H9 (cell line): ENCODE measurements at regions not wholly inside any gene's neighbourhood (a gene's known extent, or its start where the extent isn't known, plus 50 kb on each side); places are given as distances from the start of the nearest gene placed in this dataset.

Experiments used
- DNase-seq: peaks from one replicate; pipeline ENCODE4 v3.0.0-alpha.2; 2017
- H2AFZ ChIP-seq: one replicate; pipeline ENCODE4 v1.6.1; 2013; ENCODE audit warnings: mild to moderate bottlenecking, low read length, control low read depth, moderate library complexity
- H2AK5ac ChIP-seq: 2 replicates; pipeline ENCODE4 v1.6.1; 2013; ENCODE audit warnings: low read length, control low read depth, mixed read lengths; ENCODE audit not compliant: insufficient read length
- H2BK120ac ChIP-seq: one replicate; pipeline ENCODE4 v1.6.1; 2013; ENCODE audit warnings: low read depth, mild to moderate bottlenecking, low read length, control low read depth, inconsistent platforms; ENCODE audit not compliant: poor library complexity, severe bottlenecking
- H2BK12ac ChIP-seq: 2 replicates; pipeline ENCODE4 v1.6.1; 2013; ENCODE audit warnings: low read length, control low read depth, mixed read lengths, low read depth; ENCODE audit not compliant: insufficient read length
- H2BK15ac ChIP-seq: 2 replicates; pipeline ENCODE4 v1.6.1; 2013; ENCODE audit warnings: low read depth, low read length, control low read depth
- H2BK20ac ChIP-seq: one replicate; pipeline ENCODE4 v1.6.1; 2013; ENCODE audit warnings: low read depth, mild to moderate bottlenecking, low read length, control low read depth, inconsistent platforms; ENCODE audit not compliant: poor library complexity, severe bottlenecking
- H2BK5ac ChIP-seq: 2 replicates; pipeline ENCODE4 v1.6.1; 2013; ENCODE audit warnings: low read length, control low read depth, mixed read lengths; ENCODE audit not compliant: insufficient read length
- H3K14ac ChIP-seq: 2 replicates; pipeline ENCODE4 v1.6.1; 2013; ENCODE audit warnings: low read length, control low read depth; ENCODE audit not compliant: insufficient read depth
- H3K18ac ChIP-seq: 2 replicates; pipeline ENCODE4 v1.6.1; 2013; ENCODE audit warnings: low read depth, mild to moderate bottlenecking, mixed read lengths, low read length, control low read depth; ENCODE audit not compliant: insufficient read length
- H3K23ac ChIP-seq: 2 replicates; pipeline ENCODE4 v1.6.1; 2013; ENCODE audit warnings: low read length, control low read depth, mixed read lengths, low read depth; ENCODE audit not compliant: insufficient read length
- H3K23me2 ChIP-seq: 2 replicates; pipeline ENCODE4 v1.6.1; 2013; ENCODE audit warnings: low read depth, mild to moderate bottlenecking, mixed read lengths, low read length, control low read depth; ENCODE audit not compliant: insufficient read length, poor library complexity, severe bottlenecking
- H3K27ac ChIP-seq: 2 replicates; pipeline ENCODE4 v1.5.1; 2013; ENCODE audit warnings: low read length, control low read depth, mixed read lengths, low read depth; ENCODE audit not compliant: insufficient read length
- H3K27me3 ChIP-seq: 2 replicates; pipeline ENCODE4 v1.6.1; 2013; ENCODE audit warnings: low read length, control low read depth, inconsistent platforms; ENCODE audit not compliant: insufficient read depth
- H3K4ac ChIP-seq: 2 replicates; pipeline ENCODE4 v1.6.1; 2013; ENCODE audit warnings: low read depth, mild to moderate bottlenecking, control low read depth, inconsistent platforms, low read length, moderate library complexity
- H3K4me1 ChIP-seq: 2 replicates; pipeline ENCODE4 v1.6.1; 2013; ENCODE audit warnings: low read length, control low read depth, inconsistent platforms; ENCODE audit not compliant: insufficient read depth
- H3K4me2 ChIP-seq: 2 replicates; pipeline ENCODE4 v1.6.1; 2013; ENCODE audit warnings: low read length, control low read depth, mixed read lengths; ENCODE audit not compliant: insufficient read length, insufficient read depth
- H3K56ac ChIP-seq: 2 replicates; pipeline ENCODE4 v1.6.1; 2013; ENCODE audit warnings: low read depth, mild to moderate bottlenecking, mixed read lengths, low read length, control low read depth; ENCODE audit not compliant: insufficient read length
- H3K79me1 ChIP-seq: 2 replicates; pipeline ENCODE4 v1.6.1; 2013; ENCODE audit warnings: low read depth, mild to moderate bottlenecking, moderate library complexity, low read length, control low read depth, inconsistent platforms; ENCODE audit not compliant: insufficient read depth, poor library complexity, severe bottlenecking
- H3K79me2 ChIP-seq: 2 replicates; pipeline ENCODE4 v1.6.1; 2013; ENCODE audit warnings: low read length, control low read depth, inconsistent platforms; ENCODE audit not compliant: insufficient read depth
- H3K9ac ChIP-seq: 2 replicates; pipeline ENCODE4 v1.6.1; 2013; ENCODE audit warnings: low read length, control low read depth, mixed read lengths; ENCODE audit not compliant: insufficient read length; ENCODE audit errors: extremely low read depth
- H3K9me3 ChIP-seq: one replicate; pipeline ENCODE4 v1.6.1; 2013; ENCODE audit warnings: low read depth, low read length, inconsistent platforms; ENCODE audit not compliant: control insufficient read depth
- H3T11ph ChIP-seq: one replicate; pipeline ENCODE4 v1.6.1; 2013; ENCODE audit warnings: mild to moderate bottlenecking, low read length, control low read depth, inconsistent platforms
- H4K20me1 ChIP-seq: one replicate; pipeline ENCODE4 v1.6.1; 2013; ENCODE audit not compliant: control insufficient read depth, insufficient read length, insufficient read depth
- H4K5ac ChIP-seq: 2 replicates; pipeline ENCODE4 v1.6.1; 2013; ENCODE audit warnings: low read depth, mild to moderate bottlenecking, mixed read lengths, low read length, control low read depth; ENCODE audit not compliant: insufficient read length
- H4K8ac ChIP-seq: replicated peaks from 2 replicates; pipeline ENCODE4 v1.6.1; 2013; ENCODE audit warnings: low read length, control low read depth, mixed read lengths, low read depth; ENCODE audit not compliant: insufficient read length
- H4K91ac ChIP-seq: 2 replicates; pipeline ENCODE4 v1.6.1; 2013; ENCODE audit warnings: low read depth, mild to moderate bottlenecking, moderate library complexity, mixed read lengths, low read length, control low read depth; ENCODE audit not compliant: insufficient read length
- H3K27ac Mint-ChIP-seq, 3 experiments: 2 replicates in 2 of 3; 3 replicates in 1 of 3; pipeline ENCODE4 v1.8.0; 2020 to 2021; ENCODE audit warnings: mixed read lengths in 3 of 3, mild to moderate bottlenecking in 1 of 3, moderate library complexity in 1 of 3
- H3K27me3 Mint-ChIP-seq: 2 replicates; pipeline ENCODE4 v1.8.0; 2021; ENCODE audit warnings: low read depth, mild to moderate bottlenecking, moderate library complexity, mixed read lengths
- H3K36me3 Mint-ChIP-seq, 3 experiments: 2 replicates in 2 of 3; 3 replicates in 1 of 3; pipeline ENCODE4 v1.8.0; 2020 to 2021; ENCODE audit warnings: low read depth in 3 of 3, mixed read lengths in 3 of 3; ENCODE audit not compliant: insufficient read depth in 1 of 3
- H3K4me1 Mint-ChIP-seq, 2 experiments: 2 replicates each; pipeline ENCODE4 v1.8.0; 2020; ENCODE audit warnings: mixed read lengths in 2 of 2
- H3K4me3 Mint-ChIP-seq, 2 experiments: 2 replicates in 1 of 2; 3 replicates in 1 of 2; pipeline ENCODE4 v1.8.0; 2020 to 2021; ENCODE audit warnings: mild to moderate bottlenecking in 2 of 2, mixed read lengths in 2 of 2, moderate library complexity in 1 of 2
- H3K9me3 Mint-ChIP-seq, 2 experiments: 2 replicates in 1 of 2; 3 replicates in 1 of 2; pipeline ENCODE4 v1.8.0; 2020; ENCODE audit warnings: mild to moderate bottlenecking in 2 of 2, mixed read lengths in 2 of 2, moderate library complexity in 1 of 2
- CTCF ChIP-seq: fragments of 200-600 bp; sonication (generic); conservative IDR thresholded peaks from 3 replicates; pipeline ENCODE4 v1.8.0; 2021; ENCODE audit warnings: antibody characterized with exemption, mild to moderate bottlenecking
- WGBS: extraction: QIAGEN DNeasy Blood & Tissue Kit; methylation state at CpG from one replicate; pipeline ENCODE4 v1.1.7; 2013; ENCODE audit warnings: missing lambda C conversion rate, low lambda C conversion rate, mixed read lengths; ENCODE audit not compliant: insufficient read length; ENCODE audit errors: extremely low coverage; 5-methylcytosine and 5-hydroxymethylcytosine counted together

GRCh38 chr5:125276096-125276495 lies 529.7 kb upstream of the ZNF608 start:
- H3K4me1 ChIP-seq, result no peaks in the 10 kb centered on the region; the same call in 1 of the 2 replicates
- no peak overlapping the region for H2AK5ac ChIP-seq
- no peak overlapping the region for H2AFZ ChIP-seq
- H3K4me3 Mint-ChIP-seq, result no peak overlapping the region
- no peak overlapping the region for H3K56ac ChIP-seq
- H4K20me1 ChIP-seq, result no peaks in the 10 kb centered on the region
- WGBS, result no CpG with 5 or more reads among the region's 2 CpGs
- H3K9me3 ChIP-seq, result no peaks in the 10 kb centered on the region
- no peaks in the 10 kb centered on the region; a peak in 1 of 5 replicates for H3K9me3 Mint-ChIP-seq
- no peaks in the 10 kb centered on the region for H3K27me3 Mint-ChIP-seq
- H4K8ac ChIP-seq, result no peak overlapping the region
- no peak overlapping the region for H3K9ac ChIP-seq
- no peaks in the 10 kb centered on the region for H3K23me2 ChIP-seq
- H2BK5ac ChIP-seq, result no peak overlapping the region
- no peaks in the 10 kb centered on the region for H3K36me3 Mint-ChIP-seq
- no peak overlapping the region for H2BK12ac ChIP-seq
- no peak overlapping the region for H3T11ph ChIP-seq
- no peak for TF ChIP-seq CTCF
- no peaks in the 10 kb centered on the region for H3K79me1 ChIP-seq
- no peak overlapping the region for H3K18ac ChIP-seq
- no peak for DNase-seq
- H3K23ac ChIP-seq, result no peak overlapping the region
- H3K4me1 Mint-ChIP-seq, result peaks cover 10 to 25% of the 10 kb centered on the region in 2 experiments
- no peak overlapping the region for H3K4me2 ChIP-seq
- H3K27ac Mint-ChIP-seq, result no peak overlapping the region
- no peak overlapping the region for H4K91ac ChIP-seq
- H3K27ac ChIP-seq, result no peak overlapping the region
- no peak overlapping the region for H2BK20ac ChIP-seq
- H3K14ac ChIP-seq, result no peak overlapping the region
- no peak overlapping the region for H4K5ac ChIP-seq
- no peak overlapping the region for H2BK120ac ChIP-seq
- no peak overlapping the region for H2BK15ac ChIP-seq
- H3K4ac ChIP-seq, result no peak overlapping the region
- H3K27me3 ChIP-seq, result no peaks in the 10 kb centered on the region
- no peaks in the 10 kb centered on the region for H3K79me2 ChIP-seq
